ENCODE measurements at regions not wholly inside any gene's neighbourhood (a gene's known extent, or its start where the extent isn't known, plus 50 kb on each side); places are given as distances from the start of the nearest gene placed in this dataset.

DNA sequence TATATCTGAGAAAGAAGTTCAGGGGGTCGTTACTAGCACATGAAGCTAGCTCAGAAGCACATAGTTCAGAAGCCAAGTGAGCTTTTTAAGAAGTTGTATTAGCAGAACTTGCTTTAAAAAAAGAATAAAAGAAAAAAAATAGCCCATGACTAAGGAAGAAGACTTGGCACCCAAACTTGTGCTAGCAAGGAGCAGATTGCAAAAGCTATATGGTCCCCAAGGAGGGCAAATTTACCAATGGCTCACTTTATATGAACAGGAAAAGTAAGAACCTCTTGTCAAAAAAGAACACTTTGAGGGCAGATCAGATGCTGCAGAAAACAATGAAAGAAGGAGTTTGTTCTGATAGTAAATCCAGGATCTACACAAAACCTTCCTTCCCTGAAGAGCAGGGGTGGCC, 486.5 kb upstream of the ACVR2A start:
- no peak for DNase-seq

DNA sequence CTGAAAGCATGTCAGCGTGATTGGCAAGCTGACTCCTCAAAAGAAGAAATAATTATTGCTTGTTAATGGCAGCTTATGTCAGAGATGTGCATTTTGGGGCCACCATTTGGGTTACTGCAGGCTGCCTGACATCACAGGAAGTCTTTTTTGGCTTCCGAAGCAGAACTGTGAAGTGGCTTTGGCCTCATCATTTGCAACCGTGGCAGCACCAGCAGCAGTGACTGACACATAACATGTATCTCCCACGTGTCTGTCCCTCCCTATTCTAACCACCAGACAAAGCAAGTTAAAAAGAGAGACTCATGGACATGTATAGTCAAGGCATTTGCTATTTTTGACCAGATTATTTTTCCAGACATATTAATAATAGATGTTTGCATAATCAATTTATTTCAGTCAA, 488.7 kb upstream of the ACVR2A start:
- DNase-seq = no peak

DNA sequence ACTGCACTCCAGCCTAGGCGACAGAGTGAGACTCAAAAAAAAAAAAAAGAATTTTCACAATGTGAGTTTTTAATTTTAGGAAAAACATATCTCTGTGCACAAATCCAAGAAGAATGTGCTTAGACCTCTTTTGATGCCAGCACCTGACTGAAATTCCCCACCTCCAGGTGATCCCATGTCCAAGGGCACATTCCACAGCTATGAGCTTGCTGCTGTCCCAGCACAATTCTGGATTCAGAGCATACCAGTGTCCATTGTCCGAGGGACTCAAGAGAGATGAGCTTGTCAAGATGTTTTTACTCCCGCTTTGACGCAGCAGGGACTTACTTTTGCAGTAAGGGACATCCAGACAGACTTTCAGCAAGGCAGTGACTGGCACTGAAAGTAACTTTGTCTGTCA, 489.1 kb upstream of the ACVR2A start:
- no peak for DNase-seq

DNA sequence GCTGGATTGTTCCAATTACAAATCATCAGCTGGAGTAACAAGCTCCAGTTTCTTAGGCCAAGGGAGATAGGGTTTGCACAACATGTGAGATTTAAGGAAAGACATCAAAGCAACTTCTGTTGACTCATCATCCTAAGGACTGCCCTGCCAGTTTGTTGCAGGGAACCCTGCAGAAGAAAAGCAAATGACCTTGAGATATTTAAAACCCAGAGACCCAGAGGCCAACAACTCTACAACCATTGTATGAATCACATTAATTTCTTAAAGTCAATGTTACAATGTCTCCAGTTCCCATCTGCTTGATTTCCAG, 491.8 kb upstream of the ACVR2A start:
- no peak for DNase-seq

DNA sequence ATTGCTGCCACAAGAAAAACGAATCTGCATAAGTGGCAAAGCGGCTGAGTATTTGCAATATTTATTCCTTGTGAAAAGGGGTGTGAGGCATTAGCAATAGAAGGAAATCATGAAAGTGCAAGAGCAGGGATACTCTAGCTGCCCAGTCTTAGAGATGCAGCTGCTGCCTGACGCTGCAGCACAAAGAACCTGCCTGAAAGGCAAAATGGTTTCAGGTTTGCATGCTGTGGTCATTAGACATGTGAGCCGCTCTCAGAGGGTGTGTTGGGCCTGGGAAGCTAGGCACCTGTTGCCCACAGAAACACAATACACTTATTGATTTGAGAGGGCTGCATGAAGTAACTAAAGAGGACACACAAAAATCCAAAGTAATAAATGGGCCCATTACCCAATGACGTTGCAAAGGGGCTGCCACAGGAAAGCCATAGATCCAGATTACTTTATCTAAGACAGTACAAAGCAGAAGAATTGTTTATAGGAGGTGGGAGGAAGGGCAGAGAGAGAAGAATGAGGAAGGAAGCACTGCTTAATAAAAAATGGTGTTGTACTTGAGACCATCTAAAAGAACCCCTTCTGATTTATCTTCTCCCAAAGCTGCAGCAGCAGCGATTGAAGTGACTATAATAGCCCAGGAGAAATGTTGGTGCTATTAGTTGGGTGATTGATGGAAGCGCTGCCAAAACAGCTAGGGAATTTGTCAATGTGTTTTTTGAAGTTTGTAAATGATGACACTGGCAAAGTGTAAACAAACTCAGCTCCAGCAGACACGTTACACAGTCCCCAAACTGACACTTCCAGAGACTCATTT, 492.4 kb upstream of the ACVR2A start:
- DNase-seq = no peak

DNA sequence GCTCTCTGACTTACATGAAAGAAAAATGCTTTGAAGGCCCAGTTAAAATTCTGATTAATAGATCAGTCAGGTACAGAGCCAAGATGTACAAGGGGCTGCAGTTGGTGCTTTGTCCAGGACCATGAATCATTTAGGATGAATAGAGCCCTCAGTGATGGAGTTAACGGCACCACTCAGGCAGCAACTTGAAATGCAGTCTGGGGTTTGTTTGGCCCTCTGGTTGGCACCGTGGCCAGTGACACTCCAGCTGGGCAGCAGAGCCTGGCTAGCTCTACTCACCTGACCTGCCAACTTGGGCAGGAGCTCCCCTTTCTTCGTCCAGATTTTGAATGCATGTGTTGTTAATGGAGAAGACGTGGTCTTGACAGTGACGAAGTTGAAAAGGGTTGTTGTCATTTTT, 493.0 kb upstream of the ACVR2A start:
- DNase-seq = no peak

DNA sequence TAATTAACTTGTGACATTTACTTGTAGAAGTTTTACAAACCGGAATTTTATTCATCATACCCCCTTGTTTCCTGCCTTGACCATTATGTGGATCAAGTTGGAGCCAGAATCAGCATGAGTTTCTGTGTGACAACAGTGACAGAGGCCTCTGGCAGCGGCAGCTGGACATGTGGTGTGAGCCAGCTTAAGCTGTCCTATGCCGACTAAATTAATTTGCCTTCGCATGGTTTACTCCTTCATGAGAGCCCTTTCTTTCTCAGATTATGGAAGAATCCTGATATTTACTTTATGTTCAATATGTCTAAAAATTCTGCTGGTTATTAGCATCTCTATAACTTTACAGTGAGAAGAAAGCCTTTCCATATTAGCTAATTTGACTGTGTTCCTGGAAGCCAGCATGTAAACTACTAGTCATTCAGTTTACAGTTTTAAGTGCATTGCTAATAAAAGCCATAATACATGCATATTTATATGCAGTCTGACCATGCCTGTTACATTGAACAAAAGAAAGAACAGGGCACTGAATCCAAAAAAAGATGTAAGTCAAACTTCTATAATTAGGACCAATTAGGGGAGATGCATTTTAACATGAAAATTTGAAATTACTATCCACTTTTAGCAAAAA, 495.8 kb upstream of the ACVR2A start:
- no peak for DNase-seq

DNA sequence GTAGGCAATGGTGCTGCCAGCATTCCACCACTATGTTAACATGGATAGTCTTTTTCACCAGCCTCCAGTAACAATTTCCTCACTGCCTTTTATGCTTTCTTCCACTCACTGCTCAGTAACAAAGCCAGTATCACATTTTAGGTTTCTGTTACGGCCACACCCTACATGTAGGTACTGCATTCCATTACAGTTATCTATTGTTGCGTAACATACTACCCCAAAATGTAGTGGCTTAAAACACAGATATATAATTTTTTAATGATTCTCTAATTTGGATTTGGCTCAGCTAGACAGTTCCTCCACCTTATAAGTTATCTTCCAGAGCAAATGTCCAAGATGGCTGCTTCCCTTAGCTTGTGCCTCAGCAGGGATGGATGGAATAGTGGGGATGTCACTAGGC, 498.7 kb upstream of the ACVR2A start:
- DNase-seq = no peak

DNA sequence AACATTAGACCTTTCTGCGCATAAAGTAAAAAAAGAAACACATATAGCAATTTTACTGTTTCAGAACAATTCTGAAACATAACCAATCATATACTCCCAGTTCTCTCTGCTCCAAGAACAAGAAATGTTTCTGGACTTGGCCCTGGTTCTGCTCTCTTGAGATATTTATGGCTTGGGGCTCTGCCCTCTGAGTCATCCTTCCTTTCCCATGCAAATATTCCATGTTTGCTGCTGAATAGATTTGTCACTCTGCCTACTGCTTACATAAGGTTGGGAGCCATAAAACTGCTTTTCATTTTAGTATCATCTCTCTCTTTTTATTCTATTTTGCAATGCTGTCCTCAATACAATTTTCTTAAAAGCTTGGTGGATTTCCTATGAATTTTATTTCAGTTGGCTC, 499.6 kb upstream of the ACVR2A start:
- DNase-seq = no peak

DNA sequence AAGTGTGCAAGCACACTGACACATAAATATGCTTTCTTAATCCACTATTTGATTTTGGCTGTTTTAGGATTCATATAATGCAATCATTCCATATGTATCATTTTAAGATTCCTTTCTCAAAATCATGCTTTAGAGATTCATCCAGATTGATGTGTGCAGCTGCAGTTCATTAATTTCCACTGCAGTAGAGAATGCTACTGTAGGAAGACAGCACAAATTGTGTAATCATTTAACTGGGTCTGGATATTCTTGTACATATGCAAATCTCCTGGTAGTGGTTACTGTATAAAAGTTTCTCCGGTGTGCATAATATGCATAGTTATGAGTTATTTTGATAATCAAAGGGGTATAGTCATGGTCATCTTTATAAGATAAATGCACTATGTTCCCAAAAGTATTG, 502.5 kb upstream of the ACVR2A start:
- DNase-seq = peak; percentile 66

DNA sequence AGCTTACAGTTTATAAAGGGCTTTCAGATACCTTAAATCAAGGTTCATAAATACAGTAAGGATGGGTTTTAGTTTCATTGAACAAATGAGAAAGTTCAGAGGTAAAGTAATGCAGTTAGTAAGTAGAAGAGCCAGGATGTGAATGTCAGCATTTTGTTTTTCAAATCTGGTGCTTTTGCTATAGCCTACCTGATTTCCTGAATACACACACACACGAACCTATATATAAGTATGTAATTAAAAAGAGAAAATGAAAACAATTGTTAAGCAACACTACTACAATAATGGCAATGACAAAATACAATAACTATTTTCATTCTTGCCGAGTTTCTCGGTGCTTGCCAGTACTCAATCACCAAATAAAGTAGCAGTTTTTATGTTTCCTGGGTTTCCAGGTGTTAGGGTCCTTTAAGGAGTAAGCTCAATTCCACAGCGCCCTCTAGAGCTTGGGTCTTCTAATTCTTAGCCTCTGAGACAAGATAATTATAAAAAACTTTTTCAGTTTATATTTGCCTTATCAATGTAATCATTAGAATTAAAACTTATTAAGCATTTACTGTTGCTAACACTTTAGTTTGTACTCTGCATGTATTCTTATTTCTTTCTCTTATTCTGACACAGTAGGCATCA, 512.9 kb upstream of the ACVR2A start:
- no peak for DNase-seq

DNA sequence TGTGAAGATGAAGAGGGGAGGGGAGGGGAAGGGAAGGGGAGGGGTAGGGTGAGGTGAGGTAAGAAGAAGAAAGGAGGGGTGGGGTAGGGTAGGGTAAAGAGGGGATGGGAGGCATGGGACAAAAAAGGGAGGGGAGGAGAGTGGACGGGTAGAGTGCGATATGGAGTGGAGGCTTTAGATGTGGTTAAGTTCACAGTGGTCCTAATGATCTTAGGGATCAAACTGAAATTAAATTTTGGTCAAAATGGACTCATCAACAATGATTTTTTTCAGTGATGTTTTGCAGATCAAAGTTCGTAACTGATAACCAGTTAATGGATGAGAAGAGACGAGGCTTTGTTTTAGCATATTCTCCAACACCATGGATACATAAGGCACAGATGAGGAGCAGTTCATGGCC, 513.9 kb upstream of the ACVR2A start:
- no peak for DNase-seq

DNA sequence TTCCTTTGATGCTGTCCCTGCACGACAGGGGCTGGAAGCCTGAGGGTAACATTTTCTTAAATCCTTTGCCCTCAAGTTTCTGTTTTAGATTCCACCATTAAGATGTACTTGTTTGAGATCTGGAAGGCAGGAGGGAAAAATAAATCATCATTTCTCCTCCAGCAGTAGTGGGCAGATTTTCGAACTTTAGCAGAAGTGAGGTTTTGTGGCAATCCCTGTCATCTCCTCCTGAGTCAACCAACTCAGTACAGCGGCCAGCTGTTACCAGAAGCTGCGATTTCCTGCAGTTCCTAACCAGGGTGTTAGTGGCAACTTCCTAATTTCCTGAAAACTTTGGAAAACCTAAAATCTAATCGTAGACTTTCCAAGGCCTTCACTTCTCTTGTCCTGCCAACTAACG, 517.2 kb upstream of the ACVR2A start:
- no peak for DNase-seq

DNA sequence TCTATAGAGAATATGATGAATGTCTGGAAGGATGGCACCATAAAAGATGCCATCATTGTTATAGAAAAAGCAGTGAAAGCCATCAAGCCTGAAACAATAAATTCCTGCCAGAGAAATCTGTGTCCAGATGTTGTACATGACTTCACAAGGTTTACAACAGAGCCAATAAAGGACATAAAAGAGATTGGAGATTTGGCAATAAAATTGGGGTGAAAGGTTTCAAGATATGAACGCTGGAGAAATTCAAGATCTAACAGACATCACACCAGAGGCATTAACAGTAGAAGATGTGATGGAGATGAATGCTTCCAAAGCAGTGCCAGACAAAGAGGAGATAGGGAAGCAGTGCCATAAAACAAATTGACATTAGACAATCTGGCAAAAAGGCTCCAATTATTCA, 518.8 kb upstream of the ACVR2A start:
- DNase-seq = no peak

DNA sequence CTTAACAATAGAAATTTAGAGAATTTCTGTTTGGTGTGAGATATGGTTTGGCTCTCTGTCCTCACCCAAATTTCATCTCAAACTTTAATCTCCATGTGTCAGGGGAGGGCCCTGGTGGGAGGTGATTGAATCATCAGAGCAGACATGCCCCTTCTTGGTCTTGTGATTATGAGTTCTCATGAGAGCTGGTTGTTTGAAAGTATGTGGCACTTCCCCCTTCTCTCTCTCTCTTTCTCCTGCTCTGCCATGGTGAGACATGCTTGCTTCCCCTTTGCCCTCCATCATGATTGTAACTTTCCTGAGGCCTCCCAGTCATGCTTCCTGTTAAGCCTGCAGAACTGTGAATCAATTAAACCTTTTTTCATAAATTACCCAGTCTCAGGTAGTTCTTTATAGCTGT, 524.7 kb upstream of the ACVR2A start:
- no peak for DNase-seq

DNA sequence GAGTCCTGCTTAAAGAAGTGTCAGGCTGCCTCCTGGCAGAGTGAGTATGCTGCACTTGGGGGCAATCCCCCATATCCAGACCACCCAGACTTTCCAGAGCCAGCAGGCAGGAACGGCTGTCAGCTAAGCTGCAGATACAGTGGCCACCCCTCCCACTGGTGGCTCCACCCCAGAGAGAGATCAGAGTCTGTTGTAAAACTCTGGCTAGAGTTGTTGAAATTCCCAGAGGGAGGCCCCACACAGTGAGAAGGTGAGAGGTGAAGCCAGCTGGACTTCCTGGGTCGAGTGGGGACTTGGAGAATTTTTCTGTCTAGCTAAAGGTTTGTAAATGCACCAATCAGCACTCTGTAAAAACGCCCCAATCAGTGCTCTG, 533.8 kb upstream of the ACVR2A start:
- no peak for DNase-seq

DNA sequence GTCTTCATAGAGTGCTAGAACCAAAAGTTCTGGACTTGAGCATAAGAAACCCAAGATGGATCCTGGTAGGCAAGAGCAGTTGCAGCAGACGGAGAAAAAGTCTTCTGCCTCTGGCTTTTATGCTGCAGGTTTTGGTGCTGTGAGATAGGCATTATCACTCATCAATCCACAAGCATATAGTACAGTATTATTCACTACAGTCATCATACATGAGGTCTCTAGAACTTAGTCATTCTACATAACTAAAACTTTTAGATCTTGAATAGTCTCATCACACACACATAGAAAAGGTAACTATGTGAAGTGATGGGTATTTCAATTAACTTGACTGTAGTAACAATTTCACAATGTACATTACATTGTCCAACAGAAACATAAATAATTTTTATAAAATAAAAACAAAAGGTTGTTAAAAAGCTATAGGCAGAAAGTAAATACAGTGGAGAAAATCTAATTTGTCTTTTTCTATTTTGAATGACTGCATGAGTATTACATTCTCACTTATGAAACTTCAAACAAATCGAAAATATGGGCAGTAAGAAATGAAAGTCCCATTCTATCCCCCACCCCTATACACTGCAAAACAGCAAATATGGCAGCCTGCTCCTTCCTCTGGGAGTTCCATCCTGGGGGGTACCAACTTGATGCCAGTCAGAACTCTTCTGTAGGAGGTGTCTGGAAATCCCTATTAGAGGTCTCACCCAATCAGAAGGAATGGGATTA, 534.3 kb upstream of the ACVR2A start:
- DNase-seq = no peak

DNA sequence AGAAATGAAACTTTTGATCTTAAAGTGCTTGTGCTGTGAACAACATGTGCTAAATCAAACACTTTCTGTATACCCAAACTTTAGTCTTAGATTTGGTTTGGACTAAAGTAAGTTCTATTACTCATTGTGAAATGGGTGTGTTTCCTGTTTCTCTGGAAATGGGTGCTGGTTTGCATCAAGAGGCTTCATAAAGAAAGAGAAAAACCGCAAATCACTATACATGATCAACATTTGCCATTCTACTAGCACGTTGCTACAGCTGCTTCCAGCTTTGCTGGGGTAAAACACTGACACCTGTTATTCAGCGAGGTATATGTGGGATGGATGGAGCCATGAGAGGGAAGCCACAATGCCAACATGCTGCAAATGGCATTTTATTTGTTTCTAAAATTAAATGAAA, 547.0 kb upstream of the ACVR2A start:
- DNase-seq = no peak

DNA sequence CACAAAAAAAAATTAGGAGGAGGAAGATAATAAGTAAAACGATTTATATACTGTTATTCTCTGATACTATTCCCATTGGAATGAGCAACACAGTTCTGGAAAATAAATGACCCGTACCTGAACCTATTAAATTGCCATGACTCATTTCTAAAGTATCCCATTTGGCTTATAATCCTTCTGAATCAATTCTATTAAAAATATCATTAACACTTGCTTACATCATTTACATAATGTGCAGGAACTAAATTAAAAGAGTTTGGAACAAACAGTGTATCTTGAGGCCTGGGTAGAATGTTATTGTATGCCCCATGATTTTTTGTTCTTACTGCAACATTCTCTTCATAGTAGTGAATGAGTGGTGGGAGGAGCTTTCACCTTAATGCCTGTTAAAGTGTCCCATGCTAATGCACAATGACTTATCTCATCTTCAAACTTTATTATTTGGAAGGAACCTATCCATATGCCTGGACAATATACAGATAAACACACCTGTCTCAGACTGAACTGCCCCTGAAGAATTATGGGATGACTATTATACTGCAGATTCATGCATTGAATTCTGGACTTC, 549.9 kb upstream of the ACVR2A start:
- no peak for DNase-seq

DNA sequence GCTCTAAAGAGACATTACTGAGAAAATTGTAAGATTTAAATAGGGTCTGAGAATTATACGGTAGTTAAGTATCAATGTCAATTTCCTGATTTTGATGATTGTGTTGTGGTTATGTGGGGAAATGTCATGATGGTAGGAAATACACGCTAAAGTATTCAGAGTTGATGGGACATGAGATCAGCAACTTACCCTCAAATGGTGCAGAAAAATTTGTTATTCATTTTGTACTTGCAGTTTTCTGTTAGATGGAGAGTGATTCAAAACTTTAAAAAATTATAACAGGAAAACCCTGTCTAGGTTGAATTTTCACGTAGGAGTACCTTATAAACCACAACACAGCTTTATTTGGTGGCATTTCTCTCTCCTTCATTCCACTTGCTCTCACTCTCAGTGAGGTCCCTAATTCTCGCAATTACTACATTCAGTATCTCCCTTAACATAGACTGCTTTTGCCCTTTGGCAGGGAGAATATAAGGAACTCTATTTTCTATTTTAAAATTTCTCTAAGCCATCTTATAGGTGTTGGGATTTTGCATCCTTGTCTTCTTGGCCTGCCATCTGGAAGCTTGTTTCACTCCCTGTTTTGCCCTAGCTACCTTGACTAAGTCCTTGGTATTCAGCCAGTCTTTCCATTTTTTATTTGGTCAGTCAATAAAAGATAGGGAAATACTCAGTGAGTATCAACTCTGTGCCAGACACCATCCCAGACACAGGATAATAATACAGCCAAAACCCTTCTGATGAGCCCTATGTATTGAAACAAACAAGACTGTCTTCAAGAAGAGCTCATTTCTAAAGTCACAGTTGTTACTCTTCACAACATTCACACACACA, 550.6 kb upstream of the ACVR2A start:
- no peak for DNase-seq

DNA sequence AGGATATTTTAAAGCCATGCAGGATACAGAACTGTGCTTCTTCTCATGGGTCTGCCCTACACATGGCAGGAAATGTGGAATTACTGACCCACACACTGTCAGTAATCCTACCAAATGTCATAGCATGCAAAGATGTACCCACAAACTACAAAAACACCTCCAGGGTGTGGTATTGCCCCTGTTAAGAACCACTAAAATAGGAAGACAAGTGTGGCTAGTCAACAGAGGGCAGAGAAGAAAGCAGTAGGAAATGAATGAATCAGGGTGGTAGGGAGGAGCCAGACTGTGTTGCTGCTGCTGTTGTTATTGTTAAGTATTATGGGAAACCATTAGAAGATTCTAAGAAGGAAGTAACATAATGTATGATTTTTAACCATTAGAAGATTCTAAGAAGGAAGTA, 556.7 kb upstream of the ACVR2A start:
- no peak for DNase-seq

DNA sequence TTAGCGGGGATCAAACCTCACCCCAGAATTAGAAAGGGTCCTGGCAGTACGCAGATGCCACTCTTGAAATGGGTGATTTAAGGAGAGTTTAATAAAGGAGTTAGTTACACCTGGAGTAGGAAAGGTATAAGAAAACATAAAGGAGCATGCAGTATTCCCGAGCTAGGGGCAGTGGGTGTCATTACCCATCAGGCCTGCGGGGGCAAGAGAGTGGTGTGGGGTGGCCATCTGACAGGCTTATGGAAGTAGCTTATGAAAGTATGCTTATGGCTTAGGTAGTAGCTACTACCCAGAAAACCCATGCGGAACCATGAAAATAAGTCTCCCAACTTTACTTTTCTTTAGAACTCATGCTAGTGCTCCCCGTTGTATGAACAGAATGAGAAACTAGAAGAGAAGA, 568.9 kb upstream of the ACVR2A start:
- DNase-seq = no peak

All from skin of body (tissue), 1 donor.